ENCODE measurements at regions not wholly inside any gene's neighbourhood (a gene's known extent, or its start where the extent isn't known, plus 50 kb on each side); places are given as distances from the start of the nearest gene placed in this dataset.

GRCh38 chr12:43277651-43278540 is 274.1 kb downstream of the ADAMTS20 start (continued):
- TF ChIP-seq SMAD1 (IDR thresholded peaks at IDR 0.05; ENCODE audit: low read depth, partially characterized antibody) (peak; percentile 98), PAX8 (IDR thresholded peaks at IDR 0.05) (no peak), ZNF217 (IDR thresholded peaks at IDR 0.05) (peak; percentile 39; the same call in 1 of the 2 replicates), NBN (IDR thresholded peaks at IDR 0.05) (peak; percentile 75; the same call in 1 of the 2 replicates), RELB (IDR thresholded peaks at IDR 0.05; ENCODE audit: low read depth) (peak; percentile 93), CREM (IDR thresholded peaks at IDR 0.05; ENCODE audit: low read depth) (no peak), IRF4 (IDR thresholded peaks at IDR 0.05; ENCODE audit: low read depth, low read length) (peak; percentile 73), TCF7 (IDR thresholded peaks at IDR 0.05; ENCODE audit: borderline replicate concordance) (peak; percentile 60; the same call in 1 of the 2 replicates), MEF2B (IDR thresholded peaks at IDR 0.05; ENCODE audit: partially characterized antibody, poor library complexity, severe bottlenecking) (no peak), SMARCA5 (IDR thresholded peaks at IDR 0.05) (0 out of 2 replicates have a peak, but pooled peaks have one; percentile 27), RAD51 (IDR thresholded peaks at IDR 0.05) (peak; percentile 29; the same call in 1 of the 2 replicates), EGR1 (IDR thresholded peaks at IDR 0.05; ENCODE audit: borderline replicate concordance in 1 of 2, low read depth in 2 of 2, low read length in 2 of 2) (no peak), BACH1 (IDR thresholded peaks at IDR 0.05; ENCODE audit: borderline replicate concordance) (peak; percentile 74; the same call in 1 of the 2 replicates), NR2F1 (conservative IDR thresholded peaks at IDR 0.05) (0 out of 2 replicates have a peak, but pooled peaks have one; percentile 26), GABPA (IDR thresholded peaks at IDR 0.05; ENCODE audit: low read depth) (no peak), MXI1 (IDR thresholded peaks at IDR 0.05; ENCODE audit: low read depth, low read length) (0 out of 2 replicates have a peak, but pooled peaks have one; percentile 21), ATF7 (IDR thresholded peaks at IDR 0.05; ENCODE audit: low read depth) (peak; percentile 89), BMI1 (IDR thresholded peaks at IDR 0.05; ENCODE audit: borderline replicate concordance) (peak; percentile 78), SKIL (IDR thresholded peaks at IDR 0.05; ENCODE audit: low read depth, poor library complexity, severe bottlenecking) (peak; percentile 82), HDAC6 (IDR thresholded peaks at IDR 0.05; ENCODE audit: unreplicated experiment) (no peak), GATAD2B (conservative IDR thresholded peaks at IDR 0.05; ENCODE audit: low read depth) (peak; percentile 57; the same call in 1 of the 2 replicates), ESRRA (IDR thresholded peaks at IDR 0.05; ENCODE audit: low read length) (no peak), NFIC (IDR thresholded peaks at IDR 0.05; ENCODE audit: low read depth, low read length) (peak; percentile 81; the same call in 1 of the 2 replicates), ATF2 (IDR thresholded peaks at IDR 0.05; ENCODE audit: low read length) (0 out of 2 replicates have a peak, but pooled peaks have one; percentile 58), RFX5 (IDR thresholded peaks at IDR 0.05; ENCODE audit: low read depth, low read length) (no peak), DPF2 (IDR thresholded peaks at IDR 0.05) (peak; percentile 97), CHD4 (IDR thresholded peaks at IDR 0.05) (no peak)

Measured in GM12878 (cell line).